GM12878 (cell line): ENCODE measurements at regions not wholly inside any gene's neighbourhood (a gene's known extent, or its start where the extent isn't known, plus 50 kb on each side); places are given as distances from the start of the nearest gene placed in this dataset.

Experiments
- ATAC-seq: fragments of 200-7000 bp; cut with Tn5 transposase; 3 replicates; pipeline ENCODE4 v1.9.1; 2020; ENCODE audit warnings: mild to moderate bottlenecking, moderate library complexity
- BruUV-seq: library from RNA; stranded (reverse); fragments of 400-500 nt; replicated peaks from 2 replicates; lab custom pipeline; 2021; lab: Mats Ljungman, UMichigan
- CTCF ChIA-PET: fragments of 300-600 bp; sonication (Branson Sonifier 250); formaldehyde crosslinking; extraction: SDS; loops from one replicate; lab custom pipeline; 2021; ENCODE audit warnings: inconsistent platforms; lab: Yijun Ruan, JAX
- POLR2A ChIA-PET: fragments of 350-600 bp; formaldehyde crosslinking; extraction: SDS; loops from one replicate; lab custom pipeline; 2021; ENCODE audit warnings: inconsistent platforms; lab: Charles Lee
- RAD21 ChIA-PET: fragments of 300-600 bp; sonication (Branson Sonifier 250); formaldehyde crosslinking; loops from one replicate; lab custom pipeline; 2023; ENCODE audit warnings: antibody characterized with exemption; ENCODE audit not compliant: unreplicated experiment; lab: Charles Lee
- SMC1A ChIA-PET: fragments of 300-600 bp; sonication (Branson Sonifier 250); formaldehyde crosslinking; loops from one replicate; lab custom pipeline; 2023; ENCODE audit not compliant: unreplicated experiment, uncharacterized antibody; lab: Charles Lee
- DNase-seq: peaks from one replicate; pipeline ENCODE4 v3.0.0-alpha.2; 2011; ENCODE audit warnings: low read depth, low spot score
- FAIRE-seq: peaks from 3 replicates; lab custom pipeline; 2011; peaks lifted over from hg19 to GRCh38; lab: Jason Lieb, UNC
- H2AFZ ChIP-seq: 2 replicates; pipeline ENCODE4 v1.6.0; 2011; ENCODE audit warnings: low read depth, low read length, control low read depth; ENCODE audit not compliant: control insufficient read depth
- H3K27ac ChIP-seq: 2 replicates; pipeline ENCODE4 v1.5.1; 2011; ENCODE audit warnings: control low read depth; ENCODE audit not compliant: control insufficient read depth, insufficient read depth
- H3K27me3 ChIP-seq, 2 experiments: replicated peaks in 1 of 2; 2 replicates each; pipeline versions ENCODE4 v1.6.0 to v1.6.1; 2011; ENCODE audit warnings: low read length in 1 of 2; ENCODE audit not compliant: control insufficient read depth in 2 of 2, insufficient read depth in 2 of 2
- H3K36me3 ChIP-seq, 2 experiments: 2 replicates each; pipeline ENCODE4 v1.5.1; 2011; ENCODE audit warnings: low read length in 1 of 2; ENCODE audit not compliant: control insufficient read depth in 2 of 2, insufficient read depth in 2 of 2
- H3K4me1 ChIP-seq: 2 replicates; pipeline ENCODE4 v1.6.1; 2011; ENCODE audit warnings: mild to moderate bottlenecking, low read length, moderate library complexity, mixed read lengths; ENCODE audit not compliant: control insufficient read depth, insufficient read depth
- H3K4me2 ChIP-seq: 2 replicates; pipeline ENCODE4 v1.6.0; 2011; ENCODE audit warnings: control low read depth; ENCODE audit not compliant: control insufficient read depth, insufficient read depth
- H3K4me3 ChIP-seq: fragments of 200-600 bp; sonication (generic); 2 replicates; pipeline ENCODE4 v1.5.1; 2016
- H3K79me2 ChIP-seq: 2 replicates; pipeline ENCODE4 v1.6.0; 2011; ENCODE audit warnings: low read length; ENCODE audit not compliant: control insufficient read depth, insufficient read depth
- H3K9ac ChIP-seq: 2 replicates; pipeline ENCODE4 v1.8.0; 2011; ENCODE audit warnings: low read length, control low read depth, mixed read lengths; ENCODE audit not compliant: control insufficient read depth, insufficient read depth
- H3K9me3 ChIP-seq: replicated peaks from 3 replicates; pipeline ENCODE4 v1.5.1; 2011; ENCODE audit warnings: mild to moderate bottlenecking, low read length; ENCODE audit not compliant: control insufficient read depth, insufficient read depth
- H4K20me1 ChIP-seq: 2 replicates; pipeline ENCODE4 v1.6.0; 2011; ENCODE audit not compliant: control insufficient read depth, insufficient read depth
- CREB1 ChIP-seq: IDR thresholded peaks from 2 replicates; pipeline ENCODE4 v1.6.1; 2012; ENCODE audit warnings: low read depth, mild to moderate bottlenecking, inconsistent platforms
- ETV6 ChIP-seq, 2 experiments: fragments of 450-650 bp in 1 of 2; IDR thresholded peaks in 1 of 2; conservative IDR thresholded peaks in 1 of 2; 2 replicates each; pipeline ENCODE4 v1.6.1; 2014; ENCODE audit warnings: antibody characterized with exemption in 1 of 2, borderline replicate concordance in 1 of 2, low read depth in 1 of 2, mild to moderate bottlenecking in 1 of 2, moderate library complexity in 1 of 2
- HDAC2 ChIP-seq: fragments of 200-600 bp; sonication (generic); IDR thresholded peaks from 2 replicates; pipeline ENCODE4 v1.6.1; 2017
- HDGF ChIP-seq: fragments of 450-650 bp; IDR thresholded peaks from 2 replicates; pipeline ENCODE4 v1.6.1; 2016; ENCODE audit warnings: antibody characterized with exemption
- NBN ChIP-seq: fragments of 450-650 bp; IDR thresholded peaks from 2 replicates; pipeline ENCODE4 v1.6.1; 2016
- SMAD5 ChIP-seq: IDR thresholded peaks from 2 replicates; pipeline ENCODE4 v1.6.1; 2016; ENCODE audit warnings: antibody characterized with exemption, low read depth
- SUZ12 ChIP-seq: fragments of 200-600 bp; sonication (generic); IDR thresholded peaks from one replicate; pipeline ENCODE4 v1.6.1; 2018; ENCODE audit warnings: antibody characterized with exemption, mild to moderate bottlenecking; ENCODE audit not compliant: unreplicated experiment
- ZNF207 ChIP-seq: fragments of 450-650 bp; IDR thresholded peaks from 2 replicates; pipeline ENCODE4 v1.6.1; 2014; ENCODE audit warnings: antibody characterized with exemption, mild to moderate bottlenecking, borderline replicate concordance
- ZNF217 ChIP-seq: fragments of 450-650 bp; IDR thresholded peaks from 2 replicates; pipeline ENCODE4 v1.6.1; 2017; ENCODE audit warnings: antibody characterized with exemption, mild to moderate bottlenecking
- WGBS: methylation state at CpG from one replicate; pipeline ENCODE4 v1.1.6; 2016; ENCODE audit warnings: low lambda C conversion rate; ENCODE audit not compliant: insufficient replicate concordance, insufficient coverage; ENCODE audit errors: missing lambda C conversion rate; 5-methylcytosine and 5-hydroxymethylcytosine counted together
- in situ Hi-C: fragments of 300-500 bp; cut with MboI; formaldehyde crosslinking; loops from 9 replicates; pipeline ENCODE4 v1.14.3; 2018; ENCODE audit warnings: mixed read lengths
- intact Hi-C: fragments of 100-400 bp; cut with micrococcal nuclease; formaldehyde crosslinking; loops from one replicate; pipeline ENCODE4 v1.14.2; 2022; ENCODE audit not compliant: unreplicated experiment
- TF ChIP-seq, protein P1 (sequence below): IDR thresholded peaks from 2 replicates; pipeline ENCODE4 v1.6.1; 2012; ENCODE audit warnings: low read depth, low read length, improper control_type of control experiment
- TF ChIP-seq, protein P2 (sequence below): fragments of 450-650 bp; IDR thresholded peaks from 2 replicates; pipeline ENCODE4 v1.6.1; 2017; ENCODE audit warnings: mild to moderate bottlenecking
- TF ChIP-seq, protein P3 (sequence below): fragments of 450-650 bp; IDR thresholded peaks from 2 replicates; pipeline ENCODE4 v1.6.1; 2017; ENCODE audit warnings: mild to moderate bottlenecking, moderate library complexity

DNA sequence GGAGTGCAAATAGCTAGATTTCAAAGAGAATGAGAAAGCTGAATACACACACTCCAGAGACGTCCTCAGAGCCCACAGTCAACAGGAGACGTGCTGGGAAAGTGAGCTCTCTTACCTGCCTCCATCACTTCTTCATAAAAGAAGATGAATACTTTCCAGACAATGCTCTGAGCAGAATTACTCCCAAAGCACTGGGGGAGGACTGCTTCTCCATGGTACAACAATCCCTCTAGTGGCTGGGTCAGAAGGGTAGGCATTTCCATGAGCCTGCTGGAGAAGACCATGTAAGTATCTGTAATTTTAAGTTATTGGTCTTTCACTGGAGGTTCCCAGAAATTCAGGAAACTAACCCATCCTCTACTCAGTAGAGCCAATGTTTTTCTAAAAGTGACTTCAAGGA, 190.3 kb downstream of the RBM43 start:
- TF ChIP-seq SUZ12 (no peak), NBN (no peak), HDGF (no peak)
- Histone ChIP-seq H2AFZ (no peak overlapping the region), H3K27ac (no peak overlapping the region), H3K27me3 (no peaks in the 10 kb centered on the region; a peak in 1 of 4 replicates), H3K36me3 (no peaks in the 10 kb centered on the region), H3K79me2 (no peaks in the 10 kb centered on the region), H3K4me1 (no peaks in the 10 kb centered on the region), H3K4me3 (no peak overlapping the region), H3K9me3 (no peaks in the 10 kb centered on the region), H4K20me1 (no peaks in the 10 kb centered on the region), H3K9ac (no peak overlapping the region), H3K4me2 (no peak overlapping the region)
- FAIRE-seq: no peak
- 0% methylated on average over 2 of the region's 2 CpGs for WGBS
- intact Hi-C loops (no loop called here), in situ Hi-C loops (no loop called here)
- RAD21 ChIA-PET: no interaction called here
- POLR2A ChIA-PET: no interaction called here
- ATAC-seq: no peak
- DNase-seq: no peak
- SMC1A ChIA-PET: interaction anchor here (0.6 to 0.7 kb wide), 2 partner anchors 128 to 478 kb away, joined by 3 read pairs; no protein-coding TSS in a partner anchor
- no TSS peak for BruUV-seq
- CTCF ChIA-PET: interaction anchor here (1.4 kb wide), 1 partner anchor 20 kb away, joined by 3 read pairs; no protein-coding TSS in a partner anchor

DNA sequence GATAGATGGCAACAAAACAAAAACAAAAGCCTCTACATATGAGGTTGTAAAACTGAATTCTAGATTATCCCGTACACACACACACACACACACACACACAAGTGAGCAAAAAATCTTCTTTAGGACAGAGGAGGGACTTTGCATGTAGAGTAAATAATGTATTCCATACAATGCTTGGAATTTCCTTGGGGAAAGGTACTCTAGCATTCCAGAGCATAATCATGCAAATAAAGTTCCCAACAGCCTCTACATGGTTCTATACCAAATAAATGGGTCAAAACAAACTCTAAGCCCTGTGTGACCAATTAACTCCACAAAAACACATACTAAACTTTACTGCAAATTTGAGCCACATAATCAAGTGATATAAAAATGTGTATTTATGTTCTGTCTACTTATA, 191.4 kb downstream of the RBM43 start:
- ChIA-PET CTCF (no interaction called here), POLR2A (no interaction called here), SMC1A (no interaction called here), RAD21 (no interaction called here)
- no peak for FAIRE-seq
- intact Hi-C loops: no loop called here
- Histone ChIP-seq H3K9ac (no peak overlapping the region), H4K20me1 (no peaks in the 10 kb centered on the region), H3K4me3 (no peak overlapping the region), H3K4me2 (no peak overlapping the region), H3K9me3 (no peaks in the 10 kb centered on the region), H3K36me3 (no peaks in the 10 kb centered on the region), H3K27ac (no peak overlapping the region), H2AFZ (no peak overlapping the region), H3K27me3 (no peaks in the 10 kb centered on the region; a peak in 1 of 4 replicates), H3K4me1 (no peaks in the 10 kb centered on the region), H3K79me2 (no peaks in the 10 kb centered on the region)
- BruUV-seq: no TSS peak
- DNase-seq: no peak
- in situ Hi-C loops: no loop called here
- no peak for ATAC-seq
- 0% methylated on average over 1 of the region's 1 CpG for WGBS
- TF ChIP-seq ZNF217 (no peak), CREB1 (no peak), HDAC2 (no peak), ETV6 (conservative IDR thresholded peaks at IDR 0.05 in 1 of 2, IDR thresholded peaks at IDR 0.05 in 1 of 2; ENCODE audit: borderline replicate concordance in 1 of 2, low read depth in 1 of 2) (no peak), ZNF207 (no peak), SMAD5 (no peak)
- TF ChIP-seq, protein P1, sequence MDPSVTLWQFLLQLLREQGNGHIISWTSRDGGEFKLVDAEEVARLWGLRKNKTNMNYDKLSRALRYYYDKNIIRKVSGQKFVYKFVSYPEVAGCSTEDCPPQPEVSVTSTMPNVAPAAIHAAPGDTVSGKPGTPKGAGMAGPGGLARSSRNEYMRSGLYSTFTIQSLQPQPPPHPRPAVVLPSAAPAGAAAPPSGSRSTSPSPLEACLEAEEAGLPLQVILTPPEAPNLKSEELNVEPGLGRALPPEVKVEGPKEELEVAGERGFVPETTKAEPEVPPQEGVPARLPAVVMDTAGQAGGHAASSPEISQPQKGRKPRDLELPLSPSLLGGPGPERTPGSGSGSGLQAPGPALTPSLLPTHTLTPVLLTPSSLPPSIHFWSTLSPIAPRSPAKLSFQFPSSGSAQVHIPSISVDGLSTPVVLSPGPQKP: no peak
- TF ChIP-seq, protein P2, sequence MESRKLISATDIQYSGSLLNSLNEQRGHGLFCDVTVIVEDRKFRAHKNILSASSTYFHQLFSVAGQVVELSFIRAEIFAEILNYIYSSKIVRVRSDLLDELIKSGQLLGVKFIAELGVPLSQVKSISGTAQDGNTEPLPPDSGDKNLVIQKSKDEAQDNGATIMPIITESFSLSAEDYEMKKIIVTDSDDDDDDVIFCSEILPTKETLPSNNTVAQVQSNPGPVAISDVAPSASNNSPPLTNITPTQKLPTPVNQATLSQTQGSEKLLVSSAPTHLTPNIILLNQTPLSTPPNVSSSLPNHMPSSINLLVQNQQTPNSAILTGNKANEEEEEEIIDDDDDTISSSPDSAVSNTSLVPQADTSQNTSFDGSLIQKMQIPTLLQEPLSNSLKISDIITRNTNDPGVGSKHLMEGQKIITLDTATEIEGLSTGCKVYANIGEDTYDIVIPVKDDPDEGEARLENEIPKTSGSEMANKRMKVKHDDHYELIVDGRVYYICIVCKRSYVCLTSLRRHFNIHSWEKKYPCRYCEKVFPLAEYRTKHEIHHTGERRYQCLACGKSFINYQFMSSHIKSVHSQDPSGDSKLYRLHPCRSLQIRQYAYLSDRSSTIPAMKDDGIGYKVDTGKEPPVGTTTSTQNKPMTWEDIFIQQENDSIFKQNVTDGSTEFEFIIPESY: no peak
- TF ChIP-seq, protein P3, sequence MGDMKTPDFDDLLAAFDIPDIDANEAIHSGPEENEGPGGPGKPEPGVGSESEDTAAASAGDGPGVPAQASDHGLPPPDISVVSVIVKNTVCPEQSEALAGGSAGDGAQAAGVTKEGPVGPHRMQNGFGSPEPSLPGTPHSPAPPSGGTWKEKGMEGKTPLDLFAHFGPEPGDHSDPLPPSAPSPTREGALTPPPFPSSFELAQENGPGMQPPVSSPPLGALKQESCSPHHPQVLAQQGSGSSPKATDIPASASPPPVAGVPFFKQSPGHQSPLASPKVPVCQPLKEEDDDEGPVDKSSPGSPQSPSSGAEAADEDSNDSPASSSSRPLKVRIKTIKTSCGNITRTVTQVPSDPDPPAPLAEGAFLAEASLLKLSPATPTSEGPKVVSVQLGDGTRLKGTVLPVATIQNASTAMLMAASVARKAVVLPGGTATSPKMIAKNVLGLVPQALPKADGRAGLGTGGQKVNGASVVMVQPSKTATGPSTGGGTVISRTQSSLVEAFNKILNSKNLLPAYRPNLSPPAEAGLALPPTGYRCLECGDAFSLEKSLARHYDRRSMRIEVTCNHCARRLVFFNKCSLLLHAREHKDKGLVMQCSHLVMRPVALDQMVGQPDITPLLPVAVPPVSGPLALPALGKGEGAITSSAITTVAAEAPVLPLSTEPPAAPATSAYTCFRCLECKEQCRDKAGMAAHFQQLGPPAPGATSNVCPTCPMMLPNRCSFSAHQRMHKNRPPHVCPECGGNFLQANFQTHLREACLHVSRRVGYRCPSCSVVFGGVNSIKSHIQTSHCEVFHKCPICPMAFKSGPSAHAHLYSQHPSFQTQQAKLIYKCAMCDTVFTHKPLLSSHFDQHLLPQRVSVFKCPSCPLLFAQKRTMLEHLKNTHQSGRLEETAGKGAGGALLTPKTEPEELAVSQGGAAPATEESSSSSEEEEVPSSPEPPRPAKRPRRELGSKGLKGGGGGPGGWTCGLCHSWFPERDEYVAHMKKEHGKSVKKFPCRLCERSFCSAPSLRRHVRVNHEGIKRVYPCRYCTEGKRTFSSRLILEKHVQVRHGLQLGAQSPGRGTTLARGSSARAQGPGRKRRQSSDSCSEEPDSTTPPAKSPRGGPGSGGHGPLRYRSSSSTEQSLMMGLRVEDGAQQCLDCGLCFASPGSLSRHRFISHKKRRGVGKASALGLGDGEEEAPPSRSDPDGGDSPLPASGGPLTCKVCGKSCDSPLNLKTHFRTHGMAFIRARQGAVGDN: no peak
